ENCODE measurements at regions not wholly inside any gene's neighbourhood (a gene's known extent, or its start where the extent isn't known, plus 50 kb on each side); places are given as distances from the start of the nearest gene placed in this dataset.

- DNase-seq: no peak
Measured at GRCh38 chr3:24850245-24850644, 355.6 kb upstream of the THRB start.

- peak; percentile 78 for DNase-seq
Measured at GRCh38 chr3:24853685-24854490, 359.2 kb upstream of the THRB start.

DNA sequence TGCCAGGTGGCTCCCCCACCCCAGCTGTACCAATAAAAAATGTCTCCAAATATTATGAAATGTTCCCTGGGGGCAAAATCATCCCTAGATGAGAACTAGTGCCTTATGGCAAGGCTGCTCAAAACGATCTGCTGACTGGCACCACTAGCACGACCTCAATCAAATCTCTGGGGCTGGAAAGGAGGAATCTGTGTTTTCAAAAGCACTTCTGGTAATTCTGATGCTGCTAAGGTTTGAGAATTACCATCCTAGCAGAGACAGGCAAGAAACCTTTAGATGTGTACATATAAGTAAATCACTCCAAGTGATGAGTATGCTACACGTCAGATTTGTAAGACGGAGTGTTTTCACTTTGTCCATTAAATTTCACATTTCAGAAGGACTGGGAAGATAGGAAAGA, 360.1 kb upstream of the THRB start:
- DNase-seq: no peak

GRCh38 chr3:24857945-24858344, 363.3 kb upstream of the THRB start:
- no peak for DNase-seq

GRCh38 chr3:24863215-24863614, 368.6 kb upstream of the THRB start:
- no peak for DNase-seq

DNA sequence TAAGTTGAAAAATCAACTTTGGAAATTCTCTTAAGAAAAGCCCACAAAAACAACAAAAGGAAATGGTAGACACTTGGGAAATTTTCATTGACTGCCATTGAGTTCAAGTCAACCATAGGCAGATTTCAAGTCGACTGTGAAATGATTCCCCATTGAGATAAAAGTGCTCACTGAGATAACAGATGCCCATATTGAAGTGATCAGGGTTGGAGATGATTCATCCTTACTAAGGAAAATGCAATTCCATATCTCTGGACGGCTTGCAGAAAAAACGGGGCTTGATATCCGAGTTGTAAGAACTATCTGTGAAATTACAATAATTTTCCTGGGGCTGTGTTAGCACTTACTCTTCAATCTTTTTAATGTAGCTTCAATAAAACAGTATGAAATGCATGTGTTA, 373.1 kb upstream of the THRB start:
- peak; percentile 59 for DNase-seq

GRCh38 chr3:24881239-24881638, 386.6 kb upstream of the THRB start:
- DNase-seq: no peak

- no peak for DNase-seq
Measured at GRCh38 chr3:24886501-24886900, 391.9 kb upstream of the THRB start.

GRCh38 chr3:24890012-24890411, 395.4 kb upstream of the THRB start:
- no peak for DNase-seq

GRCh38 chr3:24899373-24899772, 404.7 kb upstream of the THRB start:
- DNase-seq: no peak

GRCh38 chr3:24899901-24900603, 405.4 kb upstream of the THRB start:
- DNase-seq: no peak

DNA sequence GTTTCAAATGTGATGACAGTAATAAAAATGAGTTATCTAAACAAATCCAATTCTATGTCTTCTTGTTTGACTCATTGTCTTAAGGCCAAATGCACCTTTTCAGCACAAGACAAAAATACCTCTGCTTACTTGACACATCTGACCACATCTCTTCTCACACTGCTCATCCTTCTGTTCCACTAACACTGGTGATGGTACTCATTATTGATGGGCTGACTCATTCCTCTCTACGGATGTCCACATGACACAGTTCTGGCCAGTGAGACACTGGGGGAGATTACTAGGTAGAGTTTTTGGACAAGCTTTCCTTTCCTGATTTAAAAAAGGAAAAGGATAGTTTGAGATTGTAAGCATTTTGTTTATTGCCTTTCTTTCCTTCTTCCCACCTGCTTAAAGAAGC, 410.6 kb upstream of the THRB start:
- no peak for DNase-seq

DNA sequence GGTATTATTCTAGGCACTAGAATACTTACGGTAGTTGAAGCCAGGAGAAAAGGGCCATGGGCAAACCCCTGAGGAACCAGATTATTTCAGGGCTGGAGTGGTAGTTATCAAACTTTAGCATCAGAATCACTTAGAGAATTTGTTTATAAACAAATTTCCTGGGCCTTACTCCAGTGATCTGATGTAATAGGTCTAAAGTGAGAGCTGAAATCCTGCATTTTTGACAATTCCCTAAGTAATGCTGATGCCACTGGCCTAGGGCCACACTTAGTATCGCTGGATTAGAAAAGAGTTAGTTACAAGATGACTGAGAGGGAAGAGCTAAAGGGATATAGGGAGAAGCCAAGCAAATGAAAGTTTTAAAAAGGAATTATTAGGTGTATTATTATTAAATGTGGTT, 412.5 kb upstream of the THRB start:
- DNase-seq: no peak

DNA sequence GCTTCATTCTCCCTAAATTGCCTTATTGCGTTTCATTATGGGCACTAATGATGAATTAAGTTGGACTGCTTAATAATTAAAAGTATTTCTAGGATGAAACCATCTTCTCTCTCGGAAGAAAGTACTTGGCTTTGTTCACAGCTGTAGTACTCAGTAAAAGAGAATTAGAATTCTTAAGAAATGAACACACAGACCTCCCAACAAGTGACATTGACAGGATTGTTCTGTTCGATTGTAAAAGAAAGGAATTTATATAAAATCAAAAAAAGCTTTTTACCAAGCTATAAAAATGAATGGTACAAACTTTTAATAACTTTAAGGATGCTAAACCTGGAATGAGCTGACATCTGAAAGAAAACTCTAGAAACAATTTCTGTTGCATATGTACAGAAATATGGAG, 416.4 kb upstream of the THRB start:
- no peak for DNase-seq

DNA sequence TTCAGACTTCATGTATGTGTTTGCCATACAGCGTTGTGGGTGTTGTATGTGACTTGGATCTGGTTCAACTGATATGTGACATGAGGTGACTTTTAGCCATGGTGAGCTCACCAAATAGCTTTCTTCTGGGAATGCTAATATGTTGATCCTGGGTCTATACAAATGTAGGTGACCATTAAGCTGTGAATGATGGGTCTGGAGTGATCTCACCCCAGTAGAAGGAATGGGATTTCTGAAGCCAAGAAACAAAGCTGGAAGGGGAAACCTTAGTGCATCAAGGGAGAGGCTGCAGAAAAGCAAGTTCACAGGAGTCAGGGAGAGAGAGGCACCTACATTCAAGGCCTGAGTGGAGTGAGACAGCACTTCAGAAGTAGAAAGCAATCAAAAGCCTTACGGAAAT, 421.0 kb upstream of the THRB start:
- no peak for DNase-seq

- DNase-seq: no peak
Measured at GRCh38 chr3:24917908-24918307, 423.3 kb upstream of the THRB start.

GRCh38 chr3:24923570-24923969, 428.9 kb upstream of the THRB start:
- DNase-seq: peak; percentile 22

GRCh38 chr3:24929521-24929920, 434.9 kb upstream of the THRB start:
- DNase-seq: no peak

GRCh38 chr3:24933401-24933800, 438.8 kb upstream of the THRB start:
- DNase-seq: no peak

DNA sequence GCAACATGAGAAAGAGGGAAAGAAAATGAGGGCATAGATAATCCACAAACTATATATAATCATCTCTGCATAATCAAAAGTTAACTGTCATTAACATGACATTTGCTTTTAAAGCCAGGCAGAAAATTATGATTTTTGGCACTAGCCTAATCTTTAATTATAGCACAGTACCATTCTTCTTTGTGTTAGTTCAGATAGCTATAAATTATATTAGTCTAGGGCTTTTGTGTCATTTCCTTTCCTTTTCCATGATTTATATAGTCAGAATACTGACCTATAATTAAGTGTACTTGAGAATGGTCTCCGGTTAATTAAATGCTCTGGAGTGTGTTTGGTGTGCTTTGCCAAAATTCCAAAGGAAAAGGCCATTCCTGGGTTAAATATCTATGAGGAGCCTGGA, 441.9 kb upstream of the THRB start:
- DNase-seq: no peak

DNA sequence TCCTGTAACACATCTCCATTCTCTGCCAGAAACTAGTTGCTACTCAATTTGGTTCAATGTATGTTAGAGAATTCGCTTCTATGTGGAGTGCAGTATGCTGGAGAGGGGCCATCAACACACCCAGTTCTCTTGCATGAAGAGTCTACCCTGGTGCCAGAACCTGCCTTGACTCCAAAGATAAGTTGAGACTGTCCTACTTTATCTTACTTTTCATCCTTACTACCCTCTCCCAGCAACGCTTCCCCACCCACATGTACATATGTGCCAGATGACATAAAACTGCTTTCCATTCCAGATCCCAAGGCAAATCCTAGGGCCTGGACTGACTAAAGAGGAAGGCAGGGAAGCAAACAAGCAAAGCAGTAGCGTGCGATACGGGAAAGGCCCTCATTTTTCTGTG, 442.6 kb upstream of the THRB start:
- no peak for DNase-seq

GRCh38 chr3:24937780-24938179, 443.1 kb upstream of the THRB start:
- no peak for DNase-seq

GRCh38 chr3:24943961-24944360, 449.3 kb upstream of the THRB start:
- no peak for DNase-seq

GRCh38 chr3:24944805-24945520, 450.3 kb upstream of the THRB start:
- DNase-seq: no peak
